ENCODE measurements at regions not wholly inside any gene's neighbourhood (a gene's known extent, or its start where the extent isn't known, plus 50 kb on each side); places are given as distances from the start of the nearest gene placed in this dataset.

DNA sequence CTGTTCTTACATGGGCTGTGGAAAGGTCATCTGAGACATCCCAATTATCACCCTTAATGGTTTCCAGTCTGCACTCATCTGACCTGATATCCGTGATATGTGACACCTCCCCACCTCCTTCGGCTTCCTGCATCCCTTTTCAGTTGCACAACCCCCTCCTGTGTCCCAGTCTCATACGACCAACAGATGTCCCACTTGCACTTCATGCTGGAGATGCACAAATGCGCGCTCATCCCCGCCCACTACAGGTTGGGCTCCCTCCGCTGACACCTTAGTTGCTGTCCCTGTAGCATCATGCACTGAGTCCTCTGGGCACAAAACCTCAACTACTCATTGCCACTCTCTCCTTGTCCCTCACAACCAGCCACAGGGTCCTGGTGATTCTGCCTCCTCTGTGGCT lies 94.4 kb downstream of the MIS18A start:
- no peaks in the 10 kb centered on the region for H3K4me1 ChIP-seq
- no peaks in the 10 kb centered on the region for H3K36me3 ChIP-seq
- TF ChIP-seq POLR2A (IDR thresholded peaks at IDR 0.05) (no peak), CTCF (IDR thresholded peaks at IDR 0.05) (no peak)
- intact Hi-C loops (cut with DNase I): no loop called here
- H3K27ac ChIP-seq: no peak overlapping the region
- H3K9me3 ChIP-seq: no peaks in the 10 kb centered on the region
- WGBS, 2 donors: 71 to 74% methylated on average over 7 of the region's 7 CpGs
- DNase-seq: no peak
- no peak overlapping the region for H3K4me3 ChIP-seq (replicated peaks in 1 of 3)
- no peaks in the 10 kb centered on the region for H3K27me3 ChIP-seq

GRCh38 chr21:32184065-32184464 lies 94.8 kb downstream of the MIS18A start:
- Histone ChIP-seq H3K4me3 (replicated peaks in 1 of 3) (no peak overlapping the region), H3K27me3 (no peaks in the 10 kb centered on the region), H3K9me3 (no peaks in the 10 kb centered on the region), H3K4me1 (no peaks in the 10 kb centered on the region), H3K36me3 (no peaks in the 10 kb centered on the region), H3K27ac (no peak overlapping the region)
- whole genome bisulfite sequencing, 2 donors: 58 to 70% methylated on average over 5 of the region's 5 CpGs
- no peak for TF ChIP-seq CTCF (IDR thresholded peaks at IDR 0.05)
- TF ChIP-seq POLR2A (IDR thresholded peaks at IDR 0.05): no peak
- no peak for DNase-seq
- intact Hi-C loops (cut with DNase I): no loop called here

GRCh38 chr21:32183396-32183795 lies 95.5 kb downstream of the MIS18A start:
- DNase-seq: no peak
- H3K27ac ChIP-seq: no peak overlapping the region
- intact Hi-C loops (cut with DNase I): no loop called here
- H3K9me3 ChIP-seq: no peaks in the 10 kb centered on the region
- no peaks in the 10 kb centered on the region for H3K27me3 ChIP-seq
- H3K36me3 ChIP-seq: no peaks in the 10 kb centered on the region
- no peaks in the 10 kb centered on the region for H3K4me1 ChIP-seq
- TF ChIP-seq CTCF (IDR thresholded peaks at IDR 0.05) (no peak), POLR2A (IDR thresholded peaks at IDR 0.05) (no peak)
- no peak overlapping the region for H3K4me3 ChIP-seq (replicated peaks in 1 of 3)

DNA sequence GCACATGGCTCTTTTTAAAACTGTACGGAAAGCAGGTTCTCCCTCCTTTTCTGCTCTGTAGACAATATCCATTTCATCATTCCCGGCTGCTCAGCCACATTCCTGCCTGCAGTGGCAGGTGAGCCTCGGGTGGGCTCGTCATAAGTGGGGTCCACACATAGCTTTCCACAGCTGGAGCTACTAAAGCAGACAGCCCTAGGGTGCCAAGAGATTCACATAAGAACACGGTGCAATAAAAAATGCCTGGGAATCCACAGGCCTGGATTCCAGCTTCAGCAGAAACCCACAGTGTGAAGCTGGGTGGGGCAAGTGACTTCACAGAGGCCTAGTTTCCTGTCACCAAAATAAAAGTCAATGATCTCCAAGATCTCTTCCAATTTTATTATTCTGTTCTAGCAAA lies 96.4 kb downstream of the MIS18A start:
- no peak for DNase-seq
- TF ChIP-seq POLR2A (IDR thresholded peaks at IDR 0.05) (no peak), CTCF (IDR thresholded peaks at IDR 0.05) (no peak)
- 81% methylated on average over 5 of the region's 5 CpGs for WGBS, 2 donors
- Histone ChIP-seq H3K4me1 (no peaks in the 10 kb centered on the region), H3K27me3 (no peaks in the 10 kb centered on the region), H3K4me3 (replicated peaks in 1 of 3) (no peak overlapping the region), H3K27ac (no peak overlapping the region), H3K9me3 (no peaks in the 10 kb centered on the region), H3K36me3 (no peaks in the 10 kb centered on the region)
- intact Hi-C loops (cut with DNase I): no loop called here

- Histone ChIP-seq H3K27ac (no peak overlapping the region), H3K9me3 (no peaks in the 10 kb centered on the region), H3K27me3 (no peaks in the 10 kb centered on the region), H3K36me3 (no peaks in the 10 kb centered on the region), H3K4me1 (no peaks in the 10 kb centered on the region), H3K4me3 (replicated peaks in 1 of 3) (no peak overlapping the region)
- TF ChIP-seq CTCF (IDR thresholded peaks at IDR 0.05) (no peak), POLR2A (IDR thresholded peaks at IDR 0.05) (no peak)
- DNase-seq: no peak
- intact Hi-C loops (cut with DNase I): no loop called here
- WGBS, 2 donors: 100% methylated on average over 1 of the region's 1 CpG
Observed at GRCh38 chr21:32181457-32181856, 97.4 kb downstream of the MIS18A start.
